HepG2 (cell line): ENCODE measurements at regions not wholly inside any gene's neighbourhood (a gene's known extent, or its start where the extent isn't known, plus 50 kb on each side); places are given as distances from the start of the nearest gene placed in this dataset.

Experiments used
- ATAC-seq: fragments of 200-7000 bp; cut with Tn5 transposase; 3 replicates; pipeline ENCODE4 v1.9.1; 2020; ENCODE audit warnings: mild to moderate bottlenecking, moderate library complexity
- BruUV-seq: library from RNA; stranded (reverse); fragments of 400-500 nt; replicated peaks from 2 replicates; lab custom pipeline; 2021; lab: Mats Ljungman, UMichigan
- CTCF ChIA-PET: fragments of 300-600 bp; formaldehyde crosslinking; extraction: SDS; loops from one replicate; lab custom pipeline; 2021; ENCODE audit warnings: low total read pairs, inconsistent platforms, low intra/inter-chr PET ratio; lab: Yijun Ruan, JAX
- POLR2A ChIA-PET: fragments of 350-600 bp; sonication (Branson Sonifier 250); formaldehyde crosslinking; loops from one replicate; lab custom pipeline; 2020; ENCODE audit warnings: antibody characterized with exemption, inconsistent platforms; lab: Yijun Ruan, JAX
- DNase-seq: peaks from one replicate; pipeline ENCODE4 v3.0.0-alpha.2; 2015; ENCODE audit warnings: low spot score
- FAIRE-seq: peaks from 3 replicates; lab custom pipeline; 2011; peaks lifted over from hg19 to GRCh38; lab: Jason Lieb, UNC
- H2AFZ ChIP-seq: one replicate; pipeline ENCODE4 v1.6.1; 2011; ENCODE audit warnings: low read length, inconsistent platforms
- H3K27ac ChIP-seq: fragments of 300-600 bp; 3 replicates; pipeline ENCODE4 v1.8.0; 2011; ENCODE audit warnings: mixed run types, mild to moderate bottlenecking, mixed read lengths, low read length, inconsistent platforms; ENCODE audit not compliant: insufficient read depth; ENCODE audit errors: extremely low read length
- H3K27me3 ChIP-seq, 2 experiments: fragments of 200-600 bp in 1 of 2; 2 replicates in 1 of 2; 3 replicates in 1 of 2; pipeline versions ENCODE4 v1.6.0 to v1.8.0; 2011; ENCODE audit warnings: low read length in 2 of 2, mild to moderate bottlenecking in 2 of 2, moderate library complexity in 2 of 2, inconsistent platforms in 1 of 2; ENCODE audit not compliant: insufficient read depth in 2 of 2, control insufficient read depth in 1 of 2
- H3K36me3 ChIP-seq, 2 experiments: fragments of 200-600 bp in 1 of 2; replicated peaks in 1 of 2; 2 replicates in 1 of 2; 3 replicates in 1 of 2; pipeline versions ENCODE4 v1.5.1 to v1.8.0; 2011; ENCODE audit warnings: low read length in 2 of 2, inconsistent platforms in 1 of 2; ENCODE audit not compliant: insufficient read depth in 2 of 2, control insufficient read depth in 1 of 2
- H3K4me1 ChIP-seq: 2 replicates; pipeline ENCODE4 v1.5.1; 2012; ENCODE audit warnings: low read length, inconsistent platforms; ENCODE audit not compliant: insufficient read depth
- H3K4me2 ChIP-seq: 2 replicates; pipeline ENCODE4 v1.6.0; 2011; ENCODE audit warnings: low read depth, low read length, inconsistent platforms
- H3K4me3 ChIP-seq, 3 experiments: fragments of 200-600 bp in 1 of 3; sonication (generic), shearing (Covaris generic) in 1 of 3; replicated peaks in 1 of 3; 2 replicates each; pipeline ENCODE4 v1.5.1; 2011 to 2016; ENCODE audit warnings: low read length in 3 of 3, inconsistent platforms in 2 of 3, low read depth in 2 of 3, mild to moderate bottlenecking in 2 of 3, control low read depth in 1 of 3, mixed read lengths in 1 of 3; ENCODE audit not compliant: insufficient read depth in 1 of 3
- H3K79me2 ChIP-seq: one replicate; pipeline ENCODE4 v1.6.1; 2011; ENCODE audit warnings: low read length, inconsistent platforms; ENCODE audit not compliant: insufficient read depth
- H3K9ac ChIP-seq: 2 replicates; pipeline ENCODE4 v1.6.0; 2011; ENCODE audit warnings: mild to moderate bottlenecking, low read depth, low read length, inconsistent platforms; ENCODE audit not compliant: insufficient read depth
- H3K9me3 ChIP-seq: 2 replicates; pipeline ENCODE4 v1.5.1; 2012; ENCODE audit warnings: mild to moderate bottlenecking, low read length
- H4K20me1 ChIP-seq: 2 replicates; pipeline ENCODE4 v1.6.0; 2011; ENCODE audit warnings: inconsistent platforms, mild to moderate bottlenecking, low read length, moderate library complexity; ENCODE audit not compliant: insufficient read depth
- CERS6 ChIP-seq: sonication (generic); formaldehyde crosslinking; IDR thresholded peaks from 2 replicates; pipeline ENCODE4 v1.5.0; 2020; ENCODE audit warnings: missing genetic modification reagents
- HNF4G ChIP-seq, 2 experiments: sonication (generic) in 1 of 2; formaldehyde crosslinking in 1 of 2; IDR thresholded peaks; 2 replicates each; pipeline versions ENCODE4 v1.4.0 to v1.6.1; 2011 to 2020; ENCODE audit warnings: borderline replicate concordance in 2 of 2, low read depth in 2 of 2, mild to moderate bottlenecking in 2 of 2, low read length in 1 of 2, missing genetic modification reagents in 1 of 2, moderate library complexity in 1 of 2
- HNRNPH1 ChIP-seq: fragments of 200-400 bp; formaldehyde crosslinking; optimal IDR thresholded peaks from 2 replicates; pipeline ENCODE3; 2017; ENCODE audit warnings: mild to moderate bottlenecking, low read depth, low read length
- HOXA5 ChIP-seq: sonication (generic); formaldehyde crosslinking; IDR thresholded peaks from 2 replicates; pipeline ENCODE4 v1.4.0; 2020; ENCODE audit warnings: missing genetic modification reagents
- IRX3 ChIP-seq: sonication (generic); formaldehyde crosslinking; IDR thresholded peaks from 2 replicates; pipeline ENCODE4 v1.8.1; 2023; ENCODE audit warnings: mild to moderate bottlenecking, low read depth, missing genetic modification reagents, borderline replicate concordance
- ISX ChIP-seq: sonication (generic); formaldehyde crosslinking; conservative IDR thresholded peaks from 2 replicates; pipeline ENCODE4 v1.5.0; 2020; ENCODE audit warnings: missing genetic modification reagents
- RBM39 ChIP-seq: fragments of 200-400 bp; formaldehyde crosslinking; IDR thresholded peaks from one replicate; pipeline ENCODE4 v1.6.1; 2018; ENCODE audit warnings: antibody characterized with exemption, mild to moderate bottlenecking, low read depth, low read length; ENCODE audit not compliant: poor library complexity, severe bottlenecking
- SNAPC2 ChIP-seq: sonication (generic); formaldehyde crosslinking; IDR thresholded peaks from 2 replicates; pipeline ENCODE4 v1.8.1; 2022; ENCODE audit warnings: mild to moderate bottlenecking, missing genetic modification reagents
- SRF ChIP-seq: IDR thresholded peaks from 2 replicates; pipeline ENCODE4 v1.6.1; 2011; ENCODE audit warnings: mild to moderate bottlenecking, low read depth, low read length, moderate library complexity
- TFE3 ChIP-seq: IDR thresholded peaks from 2 replicates; pipeline ENCODE4 v1.6.1; 2016
- ZBTB25 ChIP-seq: IDR thresholded peaks from 2 replicates; pipeline ENCODE4 v1.6.1; 2018; ENCODE audit warnings: missing genetic modification reagents
- ZIK1 ChIP-seq: sonication (generic); formaldehyde crosslinking; IDR thresholded peaks from 2 replicates; pipeline ENCODE4 v1.5.0; 2020; ENCODE audit warnings: mild to moderate bottlenecking, low read depth, missing genetic modification reagents, borderline replicate concordance
- ZNF225 ChIP-seq: sonication (generic); formaldehyde crosslinking; IDR thresholded peaks from 2 replicates; pipeline ENCODE4 v1.4.0; 2020; ENCODE audit warnings: mild to moderate bottlenecking, missing genetic modification reagents
- ZNF343 ChIP-seq: sonication (generic); formaldehyde crosslinking; IDR thresholded peaks from 2 replicates; pipeline ENCODE4 v1.4.0; 2020; ENCODE audit warnings: mild to moderate bottlenecking, missing genetic modification reagents
- ZNF431 ChIP-seq: sonication (generic); formaldehyde crosslinking; IDR thresholded peaks from 2 replicates; pipeline ENCODE4 v1.9.0; 2022; ENCODE audit warnings: missing genetic modification reagents, low read depth, mild to moderate bottlenecking, borderline replicate concordance
- ZNF512B ChIP-seq: sonication (generic); formaldehyde crosslinking; IDR thresholded peaks from 2 replicates; pipeline ENCODE4 v1.5.1; 2020; ENCODE audit warnings: missing genetic modification reagents, mild to moderate bottlenecking, borderline replicate concordance
- ZNF607 ChIP-seq: sonication (generic); formaldehyde crosslinking; IDR thresholded peaks from 2 replicates; pipeline ENCODE4 v1.5.1; 2020; ENCODE audit warnings: missing genetic modification reagents, mild to moderate bottlenecking, borderline replicate concordance
- WGBS: methylation state at CpG from one replicate; pipeline ENCODE4 v1.1.6; 2017; ENCODE audit warnings: low lambda C conversion rate; 5-methylcytosine and 5-hydroxymethylcytosine counted together
- in situ Hi-C: cut with HindIII; loops from 2 replicates; pipeline ENCODE4 v1.10.0; 2017; ENCODE audit warnings: low pct_unique_long_range_greater_than_20kb; ENCODE audit not compliant: extremely low pct_ligation_motif_present
- intact Hi-C: fragments of 100-400 bp; cut with micrococcal nuclease; formaldehyde crosslinking; loops from one replicate; pipeline ENCODE4 v1.10.0; 2022; ENCODE audit not compliant: unreplicated experiment

DNA sequence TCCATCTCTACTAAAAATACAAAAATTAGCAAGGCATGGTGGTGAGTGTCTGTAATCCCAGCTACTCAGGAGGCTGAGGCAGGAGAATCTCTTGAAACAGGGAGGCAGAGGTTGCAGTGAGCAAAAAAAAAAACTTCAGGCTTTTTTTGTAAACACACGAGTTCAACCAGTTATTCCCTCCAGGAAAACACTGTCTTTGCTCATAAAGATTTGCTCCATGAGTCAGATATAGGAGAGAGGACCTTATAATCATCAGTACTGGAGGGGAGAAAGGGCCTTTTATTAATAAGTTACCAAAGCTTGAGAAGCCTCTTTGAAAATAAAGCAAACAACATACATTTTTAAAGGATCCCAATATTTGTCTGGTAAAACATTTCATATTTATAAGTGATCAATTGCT lies 110.7 kb downstream of the EFNB2 start:
- POLR2A ChIA-PET: no interaction called here
- in situ Hi-C loops: no loop called here
- TF ChIP-seq HNRNPH1 (no peak), IRX3 (CRISPR knock-in tag) (no peak), CERS6 (no peak), ISX (CRISPR knock-in tag) (no peak), ZNF225 (CRISPR knock-in tag) (no peak), HOXA5 (CRISPR knock-in tag) (no peak), ZNF607 (CRISPR knock-in tag) (no peak), ZBTB25 (no peak), ZIK1 (CRISPR knock-in tag) (no peak), RBM39 (no peak), ZNF343 (CRISPR knock-in tag) (no peak), SNAPC2 (no peak), TFE3 (CRISPR knock-in tag) (no peak), ZNF512B (CRISPR knock-in tag) (no peak), HNF4G (IDR thresholded peaks at IDR 0.05; ENCODE audit: borderline replicate concordance, low read depth, low read length) (no peak), HNF4G (CRISPR knock-in tag; IDR thresholded peaks at IDR 0.05; ENCODE audit: borderline replicate concordance, low read depth) (no peak), ZNF431 (no peak), SRF (no peak)
- Histone ChIP-seq H3K9ac (no peak overlapping the region), H3K27me3 (no peaks in the 10 kb centered on the region; a peak in 1 of 5 replicates), H3K36me3 (no peaks in the 10 kb centered on the region), H3K9me3 (no peaks in the 10 kb centered on the region), H2AFZ (no peak overlapping the region), H4K20me1 (no peaks in the 10 kb centered on the region), H3K27ac (no peak overlapping the region), H3K4me1 (no peaks in the 10 kb centered on the region), H3K4me2 (no peak overlapping the region), H3K4me3 (no peak overlapping the region), H3K79me2 (no peaks in the 10 kb centered on the region)
- WGBS: 5% methylated on average over 1 of the region's 1 CpG
- BruUV-seq: no TSS peak
- FAIRE-seq (no peak), DNase-seq (no peak), ATAC-seq (no peak)
- CTCF ChIA-PET: no interaction called here
- intact Hi-C loops: no loop called here
